Right atrium auricular region (tissue), 2 donors: ENCODE measurements at regions not wholly inside any gene's neighbourhood (a gene's known extent, or its start where the extent isn't known, plus 50 kb on each side); places are given as distances from the start of the nearest gene placed in this dataset.

Experiments
- DNase-seq: peaks from one replicate; pipeline ENCODE4 v3.0.0-alpha.2; 2019; ENCODE audit warnings: low spot score
- H3K27ac ChIP-seq, 2 donors: fragments of 200-600 bp; sonication (generic); 1 replicate in 1 of 2; 2 replicates in 1 of 2; pipeline ENCODE4 v1.5.1; 2016 to 2019
- H3K27me3 ChIP-seq, 2 donors: fragments of 200-600 bp; sonication (generic); one replicate each; pipeline versions ENCODE4 v1.5.1 to v1.6.0; 2017 to 2019
- H3K36me3 ChIP-seq: fragments of 200-600 bp; sonication (generic); one replicate; pipeline ENCODE4 v1.5.1; 2016
- H3K4me1 ChIP-seq, 2 donors: fragments of 200-600 bp; sonication (generic); one replicate each; pipeline versions ENCODE4 v1.5.1 to v1.6.0; 2017 to 2019
- H3K4me3 ChIP-seq, 2 donors: fragments of 200-600 bp; sonication (generic); 1 replicate in 1 of 2; 2 replicates in 1 of 2; pipeline ENCODE4 v1.5.1; 2017 to 2019; ENCODE audit warnings: mild to moderate bottlenecking in 1 of 2, moderate library complexity in 1 of 2
- H3K9me3 ChIP-seq, 2 donors: fragments of 200-600 bp; sonication (generic); one replicate each; pipeline ENCODE4 v1.5.1; 2019
- TF ChIP-seq, protein P1 (sequence below), 2 donors: fragments of 200-600 bp; sonication (generic); IDR thresholded peaks; one replicate each; pipeline ENCODE4 v1.5.1; 2019; ENCODE audit warnings: antibody characterized with exemption in 2 of 2

DNA sequence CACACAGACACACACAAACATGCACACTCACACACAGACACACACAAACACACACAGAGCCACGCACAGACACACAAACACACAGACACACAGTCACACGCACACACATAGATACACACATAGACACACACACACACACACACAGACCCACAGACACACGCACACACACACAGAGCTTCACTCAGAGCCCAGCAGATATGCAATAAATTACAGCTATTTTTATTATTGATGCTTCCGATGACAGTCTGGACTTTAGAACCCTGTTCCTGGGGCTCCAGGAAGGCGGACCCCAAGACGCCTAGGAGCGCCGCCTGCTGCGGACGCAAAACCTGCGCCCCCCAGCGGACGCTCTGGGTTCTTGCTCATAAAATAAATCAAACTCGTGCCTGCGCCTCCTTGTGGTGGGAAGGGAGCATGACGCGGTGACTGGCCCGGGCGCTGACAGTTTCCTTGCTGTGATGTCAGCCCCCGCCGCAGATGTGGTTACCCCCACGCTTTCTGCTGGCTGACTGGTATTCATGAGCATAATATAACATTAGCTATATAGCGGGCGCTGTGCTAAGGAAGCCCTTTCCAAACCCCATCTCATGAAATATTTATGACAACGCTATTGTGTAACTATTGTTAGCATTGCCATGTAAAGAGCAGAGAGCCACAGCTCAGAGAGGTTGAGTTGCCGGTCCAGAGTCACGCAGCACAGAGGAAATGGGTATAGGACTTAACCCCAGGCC is 64.4 kb upstream of the TM9SF2 start:
- H3K27ac ChIP-seq = no peak overlapping the region
- TF ChIP-seq, protein P1, sequence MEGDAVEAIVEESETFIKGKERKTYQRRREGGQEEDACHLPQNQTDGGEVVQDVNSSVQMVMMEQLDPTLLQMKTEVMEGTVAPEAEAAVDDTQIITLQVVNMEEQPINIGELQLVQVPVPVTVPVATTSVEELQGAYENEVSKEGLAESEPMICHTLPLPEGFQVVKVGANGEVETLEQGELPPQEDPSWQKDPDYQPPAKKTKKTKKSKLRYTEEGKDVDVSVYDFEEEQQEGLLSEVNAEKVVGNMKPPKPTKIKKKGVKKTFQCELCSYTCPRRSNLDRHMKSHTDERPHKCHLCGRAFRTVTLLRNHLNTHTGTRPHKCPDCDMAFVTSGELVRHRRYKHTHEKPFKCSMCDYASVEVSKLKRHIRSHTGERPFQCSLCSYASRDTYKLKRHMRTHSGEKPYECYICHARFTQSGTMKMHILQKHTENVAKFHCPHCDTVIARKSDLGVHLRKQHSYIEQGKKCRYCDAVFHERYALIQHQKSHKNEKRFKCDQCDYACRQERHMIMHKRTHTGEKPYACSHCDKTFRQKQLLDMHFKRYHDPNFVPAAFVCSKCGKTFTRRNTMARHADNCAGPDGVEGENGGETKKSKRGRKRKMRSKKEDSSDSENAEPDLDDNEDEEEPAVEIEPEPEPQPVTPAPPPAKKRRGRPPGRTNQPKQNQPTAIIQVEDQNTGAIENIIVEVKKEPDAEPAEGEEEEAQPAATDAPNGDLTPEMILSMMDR (IDR thresholded peaks at IDR 0.05) = peak; percentile 99 to 100
- H3K36me3 ChIP-seq = no peaks in the 10 kb centered on the region
- no peaks in the 10 kb centered on the region for H3K9me3 ChIP-seq
- H3K27me3 ChIP-seq = no peaks in the 10 kb centered on the region
- peaks cover 0 to 27% of the 10 kb centered on the region in 2 donors for H3K4me1 ChIP-seq
- H3K4me3 ChIP-seq = no peak overlapping the region
- DNase-seq = peak; percentile 91

DNA sequence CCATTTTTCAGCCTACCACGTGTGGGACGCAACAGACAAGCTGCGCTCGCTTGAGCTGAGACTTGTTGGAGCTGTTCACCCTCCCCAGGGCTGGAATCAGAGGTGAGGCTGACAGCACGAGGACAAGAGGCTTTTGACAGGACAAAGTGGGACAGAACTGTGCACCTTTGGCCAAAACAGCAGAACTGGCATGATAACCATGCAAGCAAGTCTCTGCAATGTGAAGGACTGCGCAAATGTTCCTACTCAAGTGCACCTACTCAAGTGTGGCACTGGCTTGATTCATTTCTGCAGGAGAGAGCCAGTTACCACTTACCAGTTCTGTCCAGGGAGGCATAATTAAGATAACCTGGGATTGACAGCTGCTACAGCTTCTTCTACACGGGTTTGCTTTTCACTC is 62.2 kb upstream of the TM9SF2 start:
- Histone ChIP-seq H3K27me3 (no peaks in the 10 kb centered on the region), H3K4me3 (no peak overlapping the region), H3K36me3 (no peaks in the 10 kb centered on the region), H3K9me3 (no peaks in the 10 kb centered on the region), H3K4me1 (peaks cover 0 to 9% of the 10 kb centered on the region in 2 donors), H3K27ac (no peak overlapping the region)
- peak; percentile 54 for DNase-seq
- TF ChIP-seq, protein P1 (IDR thresholded peaks at IDR 0.05) = no peak

DNA sequence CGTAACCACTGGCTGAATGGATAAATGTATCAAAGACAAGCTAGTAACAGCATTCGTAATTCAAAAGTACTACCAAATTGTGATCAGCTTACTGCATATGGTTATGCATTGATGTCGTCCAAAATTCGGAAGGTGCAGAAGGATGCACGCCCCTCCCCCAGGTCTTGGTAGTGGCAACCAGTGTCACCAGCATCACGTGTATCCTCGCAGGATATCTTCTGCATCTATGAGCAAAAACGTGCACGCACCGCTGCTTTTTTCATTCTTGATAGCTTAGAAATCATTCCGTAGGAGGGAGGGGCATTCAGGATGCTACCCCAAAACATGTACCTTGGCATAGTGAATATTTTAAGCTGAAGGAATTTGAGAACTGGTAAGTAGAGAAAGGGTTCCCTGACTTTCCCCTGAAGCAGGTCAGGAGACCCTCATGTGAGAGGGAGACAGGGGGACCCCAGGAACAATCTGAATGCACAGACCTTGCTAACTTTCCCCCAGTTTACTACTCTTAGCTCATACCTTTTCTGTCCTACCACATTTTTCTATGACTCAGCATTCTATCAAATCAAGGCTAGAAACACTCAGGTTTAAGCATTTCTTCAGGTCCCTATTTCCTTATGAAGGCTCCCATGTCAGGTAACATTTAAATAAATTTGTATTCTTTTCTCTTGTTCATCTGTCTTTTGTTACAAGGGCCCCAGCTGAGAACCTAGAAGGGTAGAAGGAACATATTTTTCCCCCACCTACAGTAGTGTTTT is 61.2 kb upstream of the TM9SF2 start:
- Histone ChIP-seq H3K9me3 (no peaks in the 10 kb centered on the region), H3K4me3 (no peak overlapping the region), H3K27ac (no peak overlapping the region), H3K4me1 (peaks cover 0 to 9% of the 10 kb centered on the region in 2 donors), H3K36me3 (no peaks in the 10 kb centered on the region), H3K27me3 (no peaks in the 10 kb centered on the region)
- DNase-seq = peak; percentile 53
- TF ChIP-seq, protein P1 (IDR thresholded peaks at IDR 0.05) = no peak

- H3K27ac ChIP-seq = no peak overlapping the region
- H3K4me3 ChIP-seq = no peak overlapping the region
- H3K36me3 ChIP-seq = no peaks in the 10 kb centered on the region
- TF ChIP-seq, protein P1 (IDR thresholded peaks at IDR 0.05) = peak; percentile 84 to 95
- no peaks in the 10 kb centered on the region for H3K27me3 ChIP-seq
- no peaks in the 10 kb centered on the region for H3K4me1 ChIP-seq
- no peaks in the 10 kb centered on the region for H3K9me3 ChIP-seq
- no peak for DNase-seq
These were observed 58.9 kb upstream of the TM9SF2 start for GRCh38 chr13:99442273-99442895.

- Histone ChIP-seq H3K27ac (no peak overlapping the region), H3K4me1 (no peaks in the 10 kb centered on the region), H3K4me3 (no peak overlapping the region), H3K36me3 (no peaks in the 10 kb centered on the region), H3K9me3 (no peaks in the 10 kb centered on the region), H3K27me3 (no peaks in the 10 kb centered on the region)
- DNase-seq = no peak
- TF ChIP-seq, protein P1 (IDR thresholded peaks at IDR 0.05) = no peak
These were observed 55.0 kb upstream of the TM9SF2 start for GRCh38 chr13:99446242-99446641.
